ENCODE measurements at regions not wholly inside any gene's neighbourhood (a gene's known extent, or its start where the extent isn't known, plus 50 kb on each side); places are given as distances from the start of the nearest gene placed in this dataset.

GRCh38 chr20:59508729-59509128 lies 95.6 kb upstream of the PHACTR3 start:
- DNase-seq = no peak

DNA sequence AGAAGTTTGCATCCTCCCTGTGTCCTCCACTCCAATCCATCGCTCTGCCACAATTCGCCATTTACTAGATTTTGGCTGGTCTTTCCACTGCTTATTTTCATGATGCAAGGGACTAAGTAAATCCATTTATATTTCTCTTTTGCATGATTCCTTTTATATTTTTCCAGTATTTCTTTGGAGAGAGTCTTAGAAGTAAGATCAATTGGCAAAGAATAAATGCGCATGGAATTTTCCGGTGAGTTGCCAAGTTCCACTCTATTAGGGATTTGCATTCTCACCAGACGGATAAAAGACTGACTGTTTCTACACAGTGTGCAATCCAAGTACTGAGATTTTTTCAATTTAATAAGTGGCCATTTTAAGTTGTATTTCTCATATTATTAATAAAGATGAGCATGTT lies 91.7 kb upstream of the PHACTR3 start:
- no peak for DNase-seq

GRCh38 chr20:59514554-59514953 lies 89.8 kb upstream of the PHACTR3 start:
- DNase-seq = no peak

GRCh38 chr20:59515013-59515905 lies 89.1 kb upstream of the PHACTR3 start:
- DNase-seq = no peak

GRCh38 chr20:59515906-59516209 lies 88.5 kb upstream of the PHACTR3 start:
- no peak for DNase-seq

DNA sequence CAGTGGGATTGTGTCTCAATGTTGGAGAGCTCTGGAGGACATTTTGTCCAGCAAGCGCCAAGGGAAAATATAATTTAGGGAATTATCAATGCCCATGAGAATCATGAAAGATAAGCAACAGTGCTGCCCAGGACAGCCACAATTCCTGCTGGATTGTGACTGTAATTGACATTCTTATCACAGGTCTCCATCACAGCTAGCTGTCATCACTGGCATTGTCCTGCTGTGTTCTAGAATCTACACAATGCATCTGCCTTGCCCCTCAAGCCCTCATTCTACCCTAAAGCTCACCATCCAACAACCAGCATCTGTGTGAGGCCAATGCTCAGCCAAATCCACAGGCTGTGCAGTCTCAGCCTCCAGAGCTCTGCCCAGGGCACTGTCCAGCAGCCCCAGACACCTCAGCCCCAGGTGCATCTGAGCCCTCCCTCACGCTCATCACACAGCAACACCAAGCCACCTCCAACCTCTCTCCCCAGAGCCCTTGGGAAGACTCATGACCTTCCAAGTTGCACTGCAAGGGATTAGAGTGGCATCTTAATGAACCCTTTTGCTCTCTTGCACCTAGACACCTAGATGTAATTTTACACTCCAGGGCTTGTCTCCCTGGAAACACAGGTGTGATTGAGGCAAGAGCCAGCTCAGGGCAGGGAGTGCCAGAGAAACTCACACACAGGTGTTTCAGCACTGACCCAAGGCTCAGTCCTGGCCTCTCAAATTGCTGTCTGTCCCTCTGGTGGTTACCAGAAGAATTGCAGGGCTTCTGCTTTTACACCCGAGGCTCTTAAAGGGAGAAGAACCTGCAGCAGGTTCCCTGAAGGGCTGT lies 85.2 kb upstream of the PHACTR3 start:
- DNase-seq = peak; percentile 31

DNA sequence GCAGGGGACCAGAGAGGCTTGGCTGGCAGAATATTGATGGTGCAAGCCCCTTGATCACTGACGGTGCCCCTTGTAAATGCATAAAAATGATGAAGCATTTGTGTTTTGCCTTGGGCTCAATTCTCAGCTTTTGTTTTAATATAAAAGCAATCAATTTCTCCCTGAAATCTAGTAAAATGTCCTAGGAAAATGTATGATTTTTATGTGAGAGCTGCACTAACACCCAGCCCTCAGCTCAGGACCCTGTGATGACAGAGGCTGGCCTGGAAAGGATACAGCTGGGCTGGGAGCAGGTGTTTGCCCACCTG lies 84.7 kb upstream of the PHACTR3 start:
- no peak for DNase-seq

DNA sequence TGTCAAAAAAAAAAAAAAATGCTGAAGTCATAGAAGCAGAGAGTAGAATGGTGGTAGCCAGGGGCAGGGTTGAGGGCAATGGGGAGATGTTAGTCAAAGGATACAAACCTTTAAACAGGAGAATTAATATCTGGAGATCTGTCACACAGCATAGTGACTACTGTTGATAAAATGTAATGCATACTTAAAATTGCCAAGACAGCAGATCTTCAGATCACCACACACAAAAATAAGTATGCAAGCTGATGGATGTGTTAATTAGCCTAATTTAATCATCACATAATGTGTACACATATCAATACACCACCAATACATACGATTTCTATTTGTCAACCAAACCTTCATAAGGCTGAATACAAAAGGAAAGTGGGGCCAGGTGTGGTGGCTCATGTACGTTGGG lies 83.5 kb upstream of the PHACTR3 start:
- DNase-seq = no peak

GRCh38 chr20:59525500-59526241 lies 78.7 kb upstream of the PHACTR3 start:
- DNase-seq = no peak

DNA sequence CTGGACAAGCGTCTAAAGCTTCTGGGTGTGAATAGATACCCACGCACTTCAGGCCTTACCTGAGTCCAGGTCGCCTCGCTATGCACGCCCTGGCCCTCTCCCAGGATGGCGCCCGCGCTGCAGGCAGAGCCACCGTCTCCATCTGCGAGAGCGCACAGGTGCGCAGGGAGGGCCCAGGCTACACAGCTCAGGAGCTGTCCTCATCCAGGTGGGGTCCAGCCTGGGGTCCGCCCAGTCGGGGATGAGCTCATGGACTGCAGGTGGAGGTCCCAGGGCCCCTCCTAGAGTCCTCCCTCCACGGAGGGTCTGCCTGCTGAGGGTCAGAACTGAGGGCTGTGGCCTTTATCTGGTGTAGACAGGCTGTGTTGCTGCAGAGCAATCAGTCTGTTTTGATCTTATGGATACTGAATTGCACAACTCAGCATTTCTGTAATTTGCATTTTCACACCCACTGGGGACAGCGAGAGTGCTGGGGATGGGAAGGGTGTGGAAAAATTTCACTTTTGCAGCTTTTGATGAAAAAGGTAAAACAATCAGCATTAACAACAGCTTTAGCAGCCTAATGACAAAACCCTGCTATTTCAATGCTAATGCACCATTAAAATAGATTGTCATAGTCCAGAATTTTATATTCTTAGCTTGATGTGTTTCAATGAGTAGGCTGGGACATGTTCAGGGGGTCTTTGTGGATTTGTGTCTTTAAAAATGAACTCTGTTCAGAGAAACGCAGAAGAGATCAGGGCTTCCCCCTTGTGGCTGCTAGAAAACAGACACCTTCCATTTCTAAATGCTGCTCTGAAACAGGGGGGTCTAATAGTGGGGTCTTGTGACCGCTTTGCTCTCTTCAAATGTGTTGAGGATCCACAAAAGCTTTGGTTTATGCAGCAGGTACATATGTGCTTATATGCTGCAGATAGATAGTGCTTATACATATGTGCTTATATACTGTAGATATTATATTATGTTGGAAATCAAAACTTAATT lies 77.8 kb upstream of the PHACTR3 start:
- DNase-seq = no peak

DNA sequence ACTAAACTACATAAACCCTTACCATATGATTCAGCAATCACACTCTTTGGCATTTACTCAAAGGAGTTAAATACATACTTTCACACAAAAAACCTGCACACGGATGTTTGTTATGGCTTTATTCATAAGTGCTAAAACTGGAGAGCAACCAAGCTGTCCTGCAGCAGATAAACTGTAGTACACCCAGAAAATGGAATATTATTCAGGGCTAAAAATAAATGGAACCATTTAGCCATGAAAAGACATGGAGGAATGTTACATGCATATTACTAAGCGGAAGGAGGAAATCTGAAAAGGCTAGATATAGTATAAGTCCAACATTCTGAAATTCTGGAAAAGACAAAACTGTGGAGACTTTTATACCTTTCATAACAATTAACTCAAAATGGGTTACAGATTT lies 73.6 kb upstream of the PHACTR3 start:
- DNase-seq = no peak

GRCh38 chr20:59537991-59538390 lies 66.3 kb upstream of the PHACTR3 start:
- no peak for DNase-seq

- no peak for DNase-seq
Measured at GRCh38 chr20:59547596-59547995, 56.7 kb upstream of the PHACTR3 start.
